GM12878 (cell line): ENCODE measurements at regions not wholly inside any gene's neighbourhood (a gene's known extent, or its start where the extent isn't known, plus 50 kb on each side); places are given as distances from the start of the nearest gene placed in this dataset.

Experiments used
- ASH2L ChIP-seq: fragments of 300-600, 200-600 bp; sonication (generic); IDR thresholded peaks from 2 replicates; pipeline ENCODE4 v1.6.1; 2017; ENCODE audit warnings: low read depth, mild to moderate bottlenecking, borderline replicate concordance
- BRCA1 ChIP-seq: IDR thresholded peaks from 2 replicates; pipeline ENCODE4 v1.6.1; 2011; ENCODE audit warnings: low read depth, low read length, improper control_type of control experiment
- EGR1 ChIP-seq, 2 experiments: IDR thresholded peaks; 1 replicate in 1 of 2; 2 replicates in 1 of 2; pipeline ENCODE4 v1.6.1; 2011 to 2012; ENCODE audit warnings: low read depth in 2 of 2, low read length in 2 of 2, borderline replicate concordance in 1 of 2, mild to moderate bottlenecking in 1 of 2, moderate library complexity in 1 of 2
- KAT2A ChIP-seq: conservative IDR thresholded peaks from 2 replicates; pipeline ENCODE4 v1.6.1; 2011; ENCODE audit warnings: low read depth, low read length; ENCODE audit not compliant: control insufficient read depth
- KDM1A ChIP-seq: fragments of 200-600 bp; sonication (generic); IDR thresholded peaks from 2 replicates; pipeline ENCODE4 v1.6.1; 2016; ENCODE audit warnings: borderline replicate concordance
- NFXL1 ChIP-seq: fragments of 450-650 bp; IDR thresholded peaks from 2 replicates; pipeline ENCODE4 v1.6.1; 2017; ENCODE audit warnings: antibody characterized with exemption, mild to moderate bottlenecking, borderline replicate concordance
- PAX8 ChIP-seq: fragments of 450-650 bp; IDR thresholded peaks from 2 replicates; pipeline ENCODE4 v1.6.1; 2017; ENCODE audit warnings: mild to moderate bottlenecking, moderate library complexity
- POLR2AphosphoS5 ChIP-seq: IDR thresholded peaks from 2 replicates; pipeline ENCODE4 v1.6.1; 2011; ENCODE audit warnings: mild to moderate bottlenecking, low read length, inconsistent platforms
- RB1 ChIP-seq: fragments of 450-650 bp; formaldehyde crosslinking; IDR thresholded peaks from 2 replicates; pipeline ENCODE4 v1.6.1; 2017; ENCODE audit warnings: mild to moderate bottlenecking, borderline replicate concordance
- SIX5 ChIP-seq: IDR thresholded peaks from 2 replicates; pipeline ENCODE4 v1.6.1; 2011; ENCODE audit warnings: mild to moderate bottlenecking, low read depth, low read length, moderate library complexity; ENCODE audit not compliant: severe bottlenecking
- SMAD1 ChIP-seq: fragments of 450-650 bp; IDR thresholded peaks from 2 replicates; pipeline ENCODE4 v1.6.1; 2018; ENCODE audit warnings: mild to moderate bottlenecking, low read depth; ENCODE audit not compliant: partially characterized antibody
- STAT1 ChIP-seq: fragments of 450-650 bp; conservative IDR thresholded peaks from 2 replicates; pipeline ENCODE4 v1.6.1; 2014; ENCODE audit warnings: antibody characterized with exemption, mild to moderate bottlenecking
- TF ChIP-seq, protein P1 (sequence below): fragments of 450-650 bp; IDR thresholded peaks from 2 replicates; pipeline ENCODE4 v1.6.1; 2017; ENCODE audit warnings: mild to moderate bottlenecking, moderate library complexity
- TF ChIP-seq, protein P2 (sequence below): fragments of 450-650 bp; conservative IDR thresholded peaks from 2 replicates; pipeline ENCODE4 v1.6.1; 2017; ENCODE audit warnings: mild to moderate bottlenecking, moderate library complexity
- TF ChIP-seq, protein P3 (sequence below): fragments of 450-650 bp; IDR thresholded peaks from 2 replicates; pipeline ENCODE4 v1.6.1; 2017; ENCODE audit warnings: mild to moderate bottlenecking, low read depth, inconsistent platforms; ENCODE audit not compliant: poor library complexity, severe bottlenecking
- TF ChIP-seq, protein P4 (sequence below): IDR thresholded peaks from 2 replicates; pipeline ENCODE4 v1.6.1; 2012; ENCODE audit warnings: mild to moderate bottlenecking, low read depth, low read length
- TF ChIP-seq, protein P5 (sequence below): IDR thresholded peaks from 2 replicates; pipeline ENCODE4 v1.6.1; 2011; ENCODE audit warnings: borderline replicate concordance, low read depth, mild to moderate bottlenecking, moderate library complexity, mixed read lengths, low read length; ENCODE audit not compliant: insufficient read depth; ENCODE audit errors: extremely low read length

DNA sequence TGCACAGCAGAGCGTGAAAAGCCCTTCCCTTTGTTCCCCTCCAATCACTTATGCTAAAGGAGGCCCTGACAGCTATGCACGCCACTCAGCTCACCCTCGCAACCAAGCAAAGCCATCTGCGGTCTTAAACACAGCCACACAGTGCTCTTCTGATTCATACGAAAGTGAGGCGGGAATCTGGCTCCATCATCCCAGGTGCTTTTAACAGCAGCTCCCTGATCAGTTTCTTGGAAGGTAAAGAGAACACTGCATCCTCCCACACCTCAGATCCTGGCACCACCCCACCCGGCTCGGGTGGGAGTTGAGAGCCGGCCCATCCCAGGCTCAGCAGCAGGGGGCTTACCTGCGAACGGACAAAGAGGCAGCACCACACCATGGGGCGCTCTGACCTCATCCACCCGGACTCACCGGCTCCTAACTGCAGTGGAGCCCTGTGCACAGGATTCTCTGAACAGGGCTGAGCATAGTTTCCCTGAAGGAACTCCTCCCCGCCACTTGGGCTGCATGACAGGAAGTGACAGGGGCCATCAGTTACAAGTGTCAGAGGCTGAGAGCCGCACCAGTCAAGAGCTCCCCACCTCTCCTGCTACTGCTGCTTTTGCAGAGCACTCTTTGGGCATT lies 114.3 kb upstream of the ARHGEF3 start (continued):
- TF ChIP-seq, protein P1, sequence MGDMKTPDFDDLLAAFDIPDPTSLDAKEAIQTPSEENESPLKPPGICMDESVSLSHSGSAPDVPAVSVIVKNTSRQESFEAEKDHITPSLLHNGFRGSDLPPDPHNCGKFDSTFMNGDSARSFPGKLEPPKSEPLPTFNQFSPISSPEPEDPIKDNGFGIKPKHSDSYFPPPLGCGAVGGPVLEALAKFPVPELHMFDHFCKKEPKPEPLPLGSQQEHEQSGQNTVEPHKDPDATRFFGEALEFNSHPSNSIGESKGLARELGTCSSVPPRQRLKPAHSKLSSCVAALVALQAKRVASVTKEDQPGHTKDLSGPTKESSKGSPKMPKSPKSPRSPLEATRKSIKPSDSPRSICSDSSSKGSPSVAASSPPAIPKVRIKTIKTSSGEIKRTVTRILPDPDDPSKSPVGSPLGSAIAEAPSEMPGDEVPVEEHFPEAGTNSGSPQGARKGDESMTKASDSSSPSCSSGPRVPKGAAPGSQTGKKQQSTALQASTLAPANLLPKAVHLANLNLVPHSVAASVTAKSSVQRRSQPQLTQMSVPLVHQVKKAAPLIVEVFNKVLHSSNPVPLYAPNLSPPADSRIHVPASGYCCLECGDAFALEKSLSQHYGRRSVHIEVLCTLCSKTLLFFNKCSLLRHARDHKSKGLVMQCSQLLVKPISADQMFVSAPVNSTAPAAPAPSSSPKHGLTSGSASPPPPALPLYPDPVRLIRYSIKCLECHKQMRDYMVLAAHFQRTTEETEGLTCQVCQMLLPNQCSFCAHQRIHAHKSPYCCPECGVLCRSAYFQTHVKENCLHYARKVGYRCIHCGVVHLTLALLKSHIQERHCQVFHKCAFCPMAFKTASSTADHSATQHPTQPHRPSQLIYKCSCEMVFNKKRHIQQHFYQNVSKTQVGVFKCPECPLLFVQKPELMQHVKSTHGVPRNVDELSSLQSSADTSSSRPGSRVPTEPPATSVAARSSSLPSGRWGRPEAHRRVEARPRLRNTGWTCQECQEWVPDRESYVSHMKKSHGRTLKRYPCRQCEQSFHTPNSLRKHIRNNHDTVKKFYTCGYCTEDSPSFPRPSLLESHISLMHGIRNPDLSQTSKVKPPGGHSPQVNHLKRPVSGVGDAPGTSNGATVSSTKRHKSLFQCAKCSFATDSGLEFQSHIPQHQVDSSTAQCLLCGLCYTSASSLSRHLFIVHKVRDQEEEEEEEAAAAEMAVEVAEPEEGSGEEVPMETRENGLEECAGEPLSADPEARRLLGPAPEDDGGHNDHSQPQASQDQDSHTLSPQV: no peak
- TF ChIP-seq, protein P2, sequence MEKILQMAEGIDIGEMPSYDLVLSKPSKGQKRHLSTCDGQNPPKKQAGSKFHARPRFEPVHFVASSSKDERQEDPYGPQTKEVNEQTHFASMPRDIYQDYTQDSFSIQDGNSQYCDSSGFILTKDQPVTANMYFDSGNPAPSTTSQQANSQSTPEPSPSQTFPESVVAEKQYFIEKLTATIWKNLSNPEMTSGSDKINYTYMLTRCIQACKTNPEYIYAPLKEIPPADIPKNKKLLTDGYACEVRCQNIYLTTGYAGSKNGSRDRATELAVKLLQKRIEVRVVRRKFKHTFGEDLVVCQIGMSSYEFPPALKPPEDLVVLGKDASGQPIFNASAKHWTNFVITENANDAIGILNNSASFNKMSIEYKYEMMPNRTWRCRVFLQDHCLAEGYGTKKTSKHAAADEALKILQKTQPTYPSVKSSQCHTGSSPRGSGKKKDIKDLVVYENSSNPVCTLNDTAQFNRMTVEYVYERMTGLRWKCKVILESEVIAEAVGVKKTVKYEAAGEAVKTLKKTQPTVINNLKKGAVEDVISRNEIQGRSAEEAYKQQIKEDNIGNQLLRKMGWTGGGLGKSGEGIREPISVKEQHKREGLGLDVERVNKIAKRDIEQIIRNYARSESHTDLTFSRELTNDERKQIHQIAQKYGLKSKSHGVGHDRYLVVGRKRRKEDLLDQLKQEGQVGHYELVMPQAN: peak; percentile 56
- TF ChIP-seq EGR1 (IDR thresholded peaks at IDR 0.05; ENCODE audit: borderline replicate concordance in 1 of 2, low read depth in 2 of 2, low read length in 2 of 2) (no peak), STAT1 (no peak), RB1 (no peak), SIX5 (no peak), ASH2L (no peak), KDM1A (no peak), BRCA1 (no peak), KAT2A (no peak), POLR2AphosphoS5 (0 out of 2 replicates have a peak, but pooled peaks have one; percentile 32), NFXL1 (no peak), SMAD1 (no peak), PAX8 (no peak)
- TF ChIP-seq, protein P3, sequence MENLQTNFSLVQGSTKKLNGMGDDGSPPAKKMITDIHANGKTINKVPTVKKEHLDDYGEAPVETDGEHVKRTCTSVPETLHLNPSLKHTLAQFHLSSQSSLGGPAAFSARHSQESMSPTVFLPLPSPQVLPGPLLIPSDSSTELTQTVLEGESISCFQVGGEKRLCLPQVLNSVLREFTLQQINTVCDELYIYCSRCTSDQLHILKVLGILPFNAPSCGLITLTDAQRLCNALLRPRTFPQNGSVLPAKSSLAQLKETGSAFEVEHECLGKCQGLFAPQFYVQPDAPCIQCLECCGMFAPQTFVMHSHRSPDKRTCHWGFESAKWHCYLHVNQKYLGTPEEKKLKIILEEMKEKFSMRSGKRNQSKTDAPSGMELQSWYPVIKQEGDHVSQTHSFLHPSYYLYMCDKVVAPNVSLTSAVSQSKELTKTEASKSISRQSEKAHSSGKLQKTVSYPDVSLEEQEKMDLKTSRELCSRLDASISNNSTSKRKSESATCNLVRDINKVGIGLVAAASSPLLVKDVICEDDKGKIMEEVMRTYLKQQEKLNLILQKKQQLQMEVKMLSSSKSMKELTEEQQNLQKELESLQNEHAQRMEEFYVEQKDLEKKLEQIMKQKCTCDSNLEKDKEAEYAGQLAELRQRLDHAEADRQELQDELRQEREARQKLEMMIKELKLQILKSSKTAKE: no peak
- TF ChIP-seq, protein P4, sequence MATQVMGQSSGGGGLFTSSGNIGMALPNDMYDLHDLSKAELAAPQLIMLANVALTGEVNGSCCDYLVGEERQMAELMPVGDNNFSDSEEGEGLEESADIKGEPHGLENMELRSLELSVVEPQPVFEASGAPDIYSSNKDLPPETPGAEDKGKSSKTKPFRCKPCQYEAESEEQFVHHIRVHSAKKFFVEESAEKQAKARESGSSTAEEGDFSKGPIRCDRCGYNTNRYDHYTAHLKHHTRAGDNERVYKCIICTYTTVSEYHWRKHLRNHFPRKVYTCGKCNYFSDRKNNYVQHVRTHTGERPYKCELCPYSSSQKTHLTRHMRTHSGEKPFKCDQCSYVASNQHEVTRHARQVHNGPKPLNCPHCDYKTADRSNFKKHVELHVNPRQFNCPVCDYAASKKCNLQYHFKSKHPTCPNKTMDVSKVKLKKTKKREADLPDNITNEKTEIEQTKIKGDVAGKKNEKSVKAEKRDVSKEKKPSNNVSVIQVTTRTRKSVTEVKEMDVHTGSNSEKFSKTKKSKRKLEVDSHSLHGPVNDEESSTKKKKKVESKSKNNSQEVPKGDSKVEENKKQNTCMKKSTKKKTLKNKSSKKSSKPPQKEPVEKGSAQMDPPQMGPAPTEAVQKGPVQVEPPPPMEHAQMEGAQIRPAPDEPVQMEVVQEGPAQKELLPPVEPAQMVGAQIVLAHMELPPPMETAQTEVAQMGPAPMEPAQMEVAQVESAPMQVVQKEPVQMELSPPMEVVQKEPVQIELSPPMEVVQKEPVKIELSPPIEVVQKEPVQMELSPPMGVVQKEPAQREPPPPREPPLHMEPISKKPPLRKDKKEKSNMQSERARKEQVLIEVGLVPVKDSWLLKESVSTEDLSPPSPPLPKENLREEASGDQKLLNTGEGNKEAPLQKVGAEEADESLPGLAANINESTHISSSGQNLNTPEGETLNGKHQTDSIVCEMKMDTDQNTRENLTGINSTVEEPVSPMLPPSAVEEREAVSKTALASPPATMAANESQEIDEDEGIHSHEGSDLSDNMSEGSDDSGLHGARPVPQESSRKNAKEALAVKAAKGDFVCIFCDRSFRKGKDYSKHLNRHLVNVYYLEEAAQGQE: no peak
- TF ChIP-seq, protein P5, sequence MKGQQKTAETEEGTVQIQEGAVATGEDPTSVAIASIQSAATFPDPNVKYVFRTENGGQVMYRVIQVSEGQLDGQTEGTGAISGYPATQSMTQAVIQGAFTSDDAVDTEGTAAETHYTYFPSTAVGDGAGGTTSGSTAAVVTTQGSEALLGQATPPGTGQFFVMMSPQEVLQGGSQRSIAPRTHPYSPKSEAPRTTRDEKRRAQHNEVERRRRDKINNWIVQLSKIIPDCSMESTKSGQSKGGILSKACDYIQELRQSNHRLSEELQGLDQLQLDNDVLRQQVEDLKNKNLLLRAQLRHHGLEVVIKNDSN: no peak
